NB4 (cell line): ENCODE measurements at regions not wholly inside any gene's neighbourhood (a gene's known extent, or its start where the extent isn't known, plus 50 kb on each side); places are given as distances from the start of the nearest gene placed in this dataset.

Experiments
- CTCF ChIP-seq: IDR thresholded peaks from one replicate; pipeline ENCODE4 v1.5.1; 2012; ENCODE audit warnings: low read depth, low read length
- POLR2A ChIP-seq: IDR thresholded peaks from 2 replicates; pipeline ENCODE4 v1.6.1; 2011; ENCODE audit warnings: mild to moderate bottlenecking; ENCODE audit not compliant: insufficient read length; ENCODE audit errors: extremely low read depth

DNA sequence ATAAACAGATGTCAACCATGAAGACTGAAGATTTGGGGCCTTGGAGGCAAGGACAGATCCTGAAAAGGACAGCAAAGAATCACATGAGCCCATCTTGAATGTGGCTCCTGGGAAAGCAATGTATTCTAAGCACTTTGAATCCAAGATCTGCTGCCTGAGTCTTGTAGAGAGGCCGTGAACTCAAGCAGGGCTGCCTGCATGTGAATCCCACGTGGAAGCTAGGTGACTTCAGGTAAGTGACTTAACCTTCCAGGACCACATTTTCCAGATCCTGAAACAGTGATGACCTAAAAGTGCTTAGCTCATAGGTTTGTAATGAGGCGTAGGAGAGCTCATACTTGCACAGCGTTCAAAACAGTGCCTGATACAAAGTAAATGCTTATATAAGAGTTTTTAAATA lies 373.0 kb upstream of the SALL1 start:
- TF ChIP-seq CTCF (no peak), POLR2A (no peak)
